SK-N-SH (cell line): ENCODE measurements at regions not wholly inside any gene's neighbourhood (a gene's known extent, or its start where the extent isn't known, plus 50 kb on each side); places are given as distances from the start of the nearest gene placed in this dataset.
A peak's percentile ranks its signal among the peaks of the same experiment; 100 is the strongest.

Source experiments
- CTCF ChIA-PET: fragments of 300-600, 350-600 bp; formaldehyde crosslinking; extraction: SDS; loops from one replicate; lab custom pipeline; 2021; lab: Yijun Ruan, JAX
- POLR2A ChIA-PET: fragments of 350-600 bp; sonication (Branson Sonifier 250); formaldehyde crosslinking; extraction: SDS; loops from one replicate; lab custom pipeline; 2020; ENCODE audit warnings: antibody characterized with exemption, inconsistent platforms; lab: Yijun Ruan, JAX
- DNase-seq: peaks from one replicate; pipeline ENCODE4 v3.0.0; 2012
- H2AFZ ChIP-seq: fragments of 200-600 bp; sonication (generic); 2 replicates; pipeline ENCODE4 v1.8.1; 2016; ENCODE audit warnings: antibody characterized with exemption, mild to moderate bottlenecking, low read depth
- H3F3A ChIP-seq: fragments of 200-600 bp; sonication (generic); replicated peaks from 2 replicates; pipeline ENCODE3; 2016; ENCODE audit warnings: antibody characterized with exemption, mild to moderate bottlenecking; ENCODE audit not compliant: insufficient read depth
- H3K27ac ChIP-seq, 2 experiments: fragments of 200-500 bp in 1 of 2; fragments of 200-600 bp in 1 of 2; sonication (Bioruptor generic) in 1 of 2; sonication (generic), shearing (Covaris generic) in 1 of 2; 2 replicates each; pipeline versions ENCODE4 v1.5.1 to v1.6.1; 2014 to 2016; ENCODE audit warnings: low read depth in 2 of 2, inconsistent platforms in 1 of 2, low read length in 1 of 2, mild to moderate bottlenecking in 1 of 2, mixed read lengths in 1 of 2
- H3K27me3 ChIP-seq: fragments of 200-600 bp; sonication (generic), shearing (Covaris generic); 2 replicates; pipeline ENCODE4 v1.6.1; 2016; ENCODE audit warnings: mixed run types; ENCODE audit not compliant: insufficient read depth
- H3K36me3 ChIP-seq, 2 experiments: fragments of 200-500 bp in 1 of 2; fragments of 200-600 bp in 1 of 2; sonication (Bioruptor generic) in 1 of 2; sonication (generic) in 1 of 2; replicated peaks in 1 of 2; 2 replicates each; pipeline versions ENCODE3 to v1.5.1; 2014 to 2016; ENCODE audit warnings: low read length in 1 of 2, mild to moderate bottlenecking in 1 of 2; ENCODE audit not compliant: insufficient read depth in 2 of 2, control insufficient read depth in 1 of 2
- H3K4me1 ChIP-seq, 2 experiments: fragments of 200-500 bp in 1 of 2; fragments of 200-600 bp in 1 of 2; sonication (Bioruptor generic) in 1 of 2; sonication (generic), shearing (Covaris generic) in 1 of 2; 2 replicates each; pipeline versions ENCODE4 v1.5.1 to v1.6.1; 2014 to 2016; ENCODE audit warnings: low read depth in 1 of 2, low read length in 1 of 2, mixed run types in 1 of 2; ENCODE audit not compliant: insufficient read depth in 2 of 2, control insufficient read depth in 1 of 2
- H3K4me2 ChIP-seq: fragments of 200-600 bp; sonication (generic), shearing (Covaris generic); 2 replicates; pipeline ENCODE4 v1.6.1; 2017; ENCODE audit warnings: mixed run types
- H3K4me3 ChIP-seq, 2 experiments: fragments of 200-500 bp in 1 of 2; fragments of 200-600 bp in 1 of 2; sonication (Bioruptor generic) in 1 of 2; sonication (generic), shearing (Covaris generic) in 1 of 2; 2 replicates each; pipeline versions ENCODE4 v1.5.1 to v1.8.1; 2014 to 2016; ENCODE audit warnings: low read depth in 2 of 2, inconsistent platforms in 1 of 2, low read length in 1 of 2, mild to moderate bottlenecking in 1 of 2, mixed read lengths in 1 of 2, moderate library complexity in 1 of 2
- H3K79me2 ChIP-seq: fragments of 200-600 bp; sonication (generic); 2 replicates; pipeline ENCODE4 v1.8.1; 2017; ENCODE audit warnings: mild to moderate bottlenecking; ENCODE audit not compliant: insufficient read depth
- H3K9ac ChIP-seq: fragments of 200-600 bp; sonication (generic); 2 replicates; pipeline ENCODE4 v1.6.1; 2017; ENCODE audit warnings: mixed run types
- H3K9me2 ChIP-seq: fragments of 200-600 bp; sonication (generic); 2 replicates; pipeline ENCODE4 v1.6.1; 2017; ENCODE audit warnings: mixed run types
- H3K9me3 ChIP-seq: fragments of 200-600 bp; sonication (generic); 2 replicates; pipeline ENCODE4 v1.6.1; 2017; ENCODE audit warnings: mixed run types, mild to moderate bottlenecking, moderate library complexity
- H4K20me1 ChIP-seq: fragments of 200-600 bp; sonication (generic); 2 replicates; pipeline ENCODE4 v1.6.1; 2017; ENCODE audit warnings: mild to moderate bottlenecking, mixed run types; ENCODE audit not compliant: insufficient read depth
- CHD2 ChIP-seq: fragments of 150-350 bp; IDR thresholded peaks from 2 replicates; pipeline ENCODE4 v1.6.1; 2018; ENCODE audit warnings: low read length; ENCODE audit not compliant: partially characterized antibody
- ELF1 ChIP-seq: IDR thresholded peaks from 2 replicates; pipeline ENCODE4 v1.4.0; 2012
- EP300 ChIP-seq, 2 experiments: IDR thresholded peaks; 2 replicates each; pipeline versions ENCODE4 v1.4.0 to v1.6.1; 2012; ENCODE audit warnings: borderline replicate concordance in 1 of 2, low read depth in 1 of 2, low read length in 1 of 2
- EZH2phosphoT487 ChIP-seq: fragments of 200-600 bp; sonication (generic); IDR thresholded peaks from 2 replicates; pipeline ENCODE4 v1.6.1; 2017; ENCODE audit warnings: low read depth, mixed run types, mild to moderate bottlenecking, antibody characterized with exemption, moderate library complexity, borderline replicate concordance
- FOSL2 ChIP-seq: IDR thresholded peaks from 2 replicates; pipeline ENCODE4 v1.4.0; 2012; ENCODE audit warnings: low read depth, mild to moderate bottlenecking, moderate library complexity, borderline replicate concordance
- FOXM1 ChIP-seq: IDR thresholded peaks from 2 replicates; pipeline ENCODE4 v1.4.0; 2012; ENCODE audit warnings: low read depth, mild to moderate bottlenecking
- GABPA ChIP-seq: IDR thresholded peaks from 2 replicates; pipeline ENCODE4 v1.4.0; 2012; ENCODE audit warnings: low read depth, mild to moderate bottlenecking
- GATA2 ChIP-seq: sonication (generic); formaldehyde crosslinking; IDR thresholded peaks from 2 replicates; pipeline ENCODE4 v1.5.0; 2020; ENCODE audit warnings: mild to moderate bottlenecking, missing genetic modification reagents
- IRF3 ChIP-seq: fragments of 150-350 bp; IDR thresholded peaks from 2 replicates; pipeline ENCODE4 v1.6.1; 2016; ENCODE audit warnings: mild to moderate bottlenecking, low read depth, low read length
- JUND ChIP-seq: IDR thresholded peaks from 2 replicates; pipeline ENCODE4 v1.4.0; 2012
- MXI1 ChIP-seq: IDR thresholded peaks from 2 replicates; pipeline ENCODE4 v1.6.1; 2012; ENCODE audit warnings: mild to moderate bottlenecking, low read depth, low read length, improper control_type of control experiment
- NFIC ChIP-seq: IDR thresholded peaks from 2 replicates; pipeline ENCODE4 v1.4.0; 2012; ENCODE audit warnings: borderline replicate concordance
- NRF1 ChIP-seq: IDR thresholded peaks from 2 replicates; pipeline ENCODE4 v1.6.1; 2012; ENCODE audit warnings: low read depth, mild to moderate bottlenecking, low read length
- POLR2AphosphoS5 ChIP-seq: IDR thresholded peaks from 2 replicates; pipeline ENCODE4 v1.6.1; 2012; ENCODE audit warnings: low read depth, low read length
- REST ChIP-seq: IDR thresholded peaks from 2 replicates; pipeline ENCODE4 v1.6.1; 2012; ENCODE audit warnings: mild to moderate bottlenecking, low read depth, low read length, moderate library complexity
- RXRA ChIP-seq: IDR thresholded peaks from 2 replicates; pipeline ENCODE4 v1.4.0; 2012; ENCODE audit warnings: low read depth, mild to moderate bottlenecking, borderline replicate concordance
- SIN3A ChIP-seq: IDR thresholded peaks from 2 replicates; pipeline ENCODE4 v1.6.1; 2012; ENCODE audit warnings: low read depth, mild to moderate bottlenecking, low read length, moderate library complexity, borderline replicate concordance
- TEAD4 ChIP-seq: IDR thresholded peaks from 2 replicates; pipeline ENCODE4 v1.4.0; 2012; ENCODE audit warnings: mild to moderate bottlenecking, borderline replicate concordance; ENCODE audit not compliant: insufficient read depth
- YY1 ChIP-seq: IDR thresholded peaks from 2 replicates; pipeline ENCODE4 v1.4.0; 2012; ENCODE audit warnings: low read depth, mild to moderate bottlenecking
- WGBS: methylation state at CpG from one replicate; pipeline ENCODE4 v1.1.6; 2017; ENCODE audit warnings: low lambda C conversion rate; 5-methylcytosine and 5-hydroxymethylcytosine counted together
- TF ChIP-seq, protein P1 (sequence below): IDR thresholded peaks from 2 replicates; pipeline ENCODE4 v1.4.0; 2012; ENCODE audit warnings: low read depth, borderline replicate concordance
- TF ChIP-seq, protein P2 (sequence below): IDR thresholded peaks from 2 replicates; pipeline ENCODE4; 2012
- TF ChIP-seq, protein P3 (sequence below): IDR thresholded peaks from 2 replicates; pipeline ENCODE4 v1.4.0; 2012; ENCODE audit warnings: low read depth, borderline replicate concordance

GRCh38 chr13:39909634-39910033 is 254.2 kb downstream of the COG6 start (continued):
- TF ChIP-seq, protein P1, sequence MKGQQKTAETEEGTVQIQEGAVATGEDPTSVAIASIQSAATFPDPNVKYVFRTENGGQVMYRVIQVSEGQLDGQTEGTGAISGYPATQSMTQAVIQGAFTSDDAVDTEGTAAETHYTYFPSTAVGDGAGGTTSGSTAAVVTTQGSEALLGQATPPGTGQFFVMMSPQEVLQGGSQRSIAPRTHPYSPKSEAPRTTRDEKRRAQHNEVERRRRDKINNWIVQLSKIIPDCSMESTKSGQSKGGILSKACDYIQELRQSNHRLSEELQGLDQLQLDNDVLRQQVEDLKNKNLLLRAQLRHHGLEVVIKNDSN = no peak
- TF ChIP-seq NRF1 (no peak), GATA2 (CRISPR knock-in tag) (peak; percentile 9), MXI1 (no peak), FOSL2 (no peak)
- TF ChIP-seq, protein P2, sequence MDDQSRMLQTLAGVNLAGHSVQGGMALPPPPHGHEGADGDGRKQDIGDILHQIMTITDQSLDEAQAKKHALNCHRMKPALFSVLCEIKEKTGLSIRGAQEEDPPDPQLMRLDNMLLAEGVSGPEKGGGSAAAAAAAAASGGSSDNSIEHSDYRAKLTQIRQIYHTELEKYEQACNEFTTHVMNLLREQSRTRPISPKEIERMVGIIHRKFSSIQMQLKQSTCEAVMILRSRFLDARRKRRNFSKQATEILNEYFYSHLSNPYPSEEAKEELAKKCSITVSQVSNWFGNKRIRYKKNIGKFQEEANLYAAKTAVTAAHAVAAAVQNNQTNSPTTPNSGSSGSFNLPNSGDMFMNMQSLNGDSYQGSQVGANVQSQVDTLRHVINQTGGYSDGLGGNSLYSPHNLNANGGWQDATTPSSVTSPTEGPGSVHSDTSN = 0 out of 2 replicates have a peak, but pooled peaks have one; percentile 3

GRCh38 chr13:39910041-39910440 is 254.6 kb downstream of the COG6 start:
- Histone ChIP-seq H2AFZ (no peak overlapping the region), H3K27ac (peak overlapping the region in 1 of 2 experiments; percentile 13; a peak in 1 of 4 replicates), H3K36me3 (no peaks in the 10 kb centered on the region), H3K9ac (no peak overlapping the region), H3K4me2 (no peak overlapping the region), H4K20me1 (no peaks in the 10 kb centered on the region), H3K27me3 (no peaks in the 10 kb centered on the region), H3K9me2 (no peaks in the 10 kb centered on the region), H3K4me3 (no peak overlapping the region), H3F3A (no peaks in the 10 kb centered on the region), H3K79me2 (no peaks in the 10 kb centered on the region), H3K9me3 (no peaks in the 10 kb centered on the region), H3K4me1 (peaks cover 0 to 9% of the 10 kb centered on the region in 2 experiments; a peak in 3 of 4 replicates)
- ChIA-PET CTCF (no interaction called here), POLR2A (no interaction called here)
- no peak for TF ChIP-seq POLR2AphosphoS5
- TF ChIP-seq JUND = no peak
- no peak for TF ChIP-seq RXRA
- TF ChIP-seq EZH2phosphoT487 = no peak
- no peak for TF ChIP-seq NFIC
- no peak for TF ChIP-seq YY1
- no peak for TF ChIP-seq ELF1
- TF ChIP-seq CHD2 = no peak
- TF ChIP-seq EP300 (IDR thresholded peaks at IDR 0.05; ENCODE audit: borderline replicate concordance in 1 of 2, low read depth in 1 of 2, low read length in 1 of 2) = no peak
- no peak for TF ChIP-seq SIN3A
- no peak for TF ChIP-seq FOXM1
- TF ChIP-seq REST = no peak
- TF ChIP-seq TEAD4 = no peak
- TF ChIP-seq GATA2 (CRISPR knock-in tag) = no peak; the same call in none of the 2 replicates
- TF ChIP-seq, protein P1 = no peak
- TF ChIP-seq, protein P3, sequence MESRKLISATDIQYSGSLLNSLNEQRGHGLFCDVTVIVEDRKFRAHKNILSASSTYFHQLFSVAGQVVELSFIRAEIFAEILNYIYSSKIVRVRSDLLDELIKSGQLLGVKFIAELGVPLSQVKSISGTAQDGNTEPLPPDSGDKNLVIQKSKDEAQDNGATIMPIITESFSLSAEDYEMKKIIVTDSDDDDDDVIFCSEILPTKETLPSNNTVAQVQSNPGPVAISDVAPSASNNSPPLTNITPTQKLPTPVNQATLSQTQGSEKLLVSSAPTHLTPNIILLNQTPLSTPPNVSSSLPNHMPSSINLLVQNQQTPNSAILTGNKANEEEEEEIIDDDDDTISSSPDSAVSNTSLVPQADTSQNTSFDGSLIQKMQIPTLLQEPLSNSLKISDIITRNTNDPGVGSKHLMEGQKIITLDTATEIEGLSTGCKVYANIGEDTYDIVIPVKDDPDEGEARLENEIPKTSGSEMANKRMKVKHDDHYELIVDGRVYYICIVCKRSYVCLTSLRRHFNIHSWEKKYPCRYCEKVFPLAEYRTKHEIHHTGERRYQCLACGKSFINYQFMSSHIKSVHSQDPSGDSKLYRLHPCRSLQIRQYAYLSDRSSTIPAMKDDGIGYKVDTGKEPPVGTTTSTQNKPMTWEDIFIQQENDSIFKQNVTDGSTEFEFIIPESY = no peak
- no peak for TF ChIP-seq IRF3
- TF ChIP-seq GABPA = no peak
- WGBS = 64% methylated on average over 1 of the region's 1 CpG
- DNase-seq = no peak
